Fibroblast of the aortic adventitia (primary cell): ENCODE measurements at regions not wholly inside any gene's neighbourhood (a gene's known extent, or its start where the extent isn't known, plus 50 kb on each side); places are given as distances from the start of the nearest gene placed in this dataset.

Experiments
- DNase-seq: peaks from one replicate; pipeline ENCODE4 v3.0.0-alpha.2; 2010; ENCODE audit warnings: low read depth
- H3K4me3 ChIP-seq: 2 replicates; pipeline ENCODE4 v1.5.1; 2011; ENCODE audit warnings: low read depth, mild to moderate bottlenecking, control low read depth, low read length, moderate library complexity
- CTCF ChIP-seq: IDR thresholded peaks from 2 replicates; pipeline ENCODE4 v1.5.1; 2011; ENCODE audit warnings: mild to moderate bottlenecking, low read length, control low read depth, inconsistent platforms; ENCODE audit not compliant: insufficient read depth

- no peak overlapping the region for H3K4me3 ChIP-seq
- DNase-seq, result no peak
- TF ChIP-seq CTCF, result no peak
These were observed 605.8 kb upstream of the NOX3 start for GRCh38 chr6:156061465-156061864.

DNA sequence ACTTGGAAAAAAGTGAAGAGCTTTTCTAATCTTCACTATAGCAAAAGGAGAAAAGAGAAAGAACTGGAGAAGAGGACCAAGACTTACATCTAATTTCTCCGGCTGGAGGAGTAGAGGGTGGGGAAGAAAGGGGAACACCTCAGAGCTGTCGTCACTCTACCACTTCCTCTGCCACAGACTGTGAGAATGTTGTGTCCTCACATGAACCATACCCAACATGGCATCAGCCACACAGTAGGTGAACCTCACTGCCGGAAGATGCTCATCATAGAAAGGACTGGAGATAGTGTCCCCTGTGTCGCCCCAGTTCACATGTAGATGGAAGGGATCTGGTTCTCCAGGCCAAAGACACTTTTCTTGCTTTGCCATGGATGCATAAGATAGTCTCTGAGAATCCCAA lies 604.4 kb upstream of the NOX3 start:
- no peak overlapping the region for H3K4me3 ChIP-seq
- no peak for DNase-seq
- no peak for TF ChIP-seq CTCF

DNA sequence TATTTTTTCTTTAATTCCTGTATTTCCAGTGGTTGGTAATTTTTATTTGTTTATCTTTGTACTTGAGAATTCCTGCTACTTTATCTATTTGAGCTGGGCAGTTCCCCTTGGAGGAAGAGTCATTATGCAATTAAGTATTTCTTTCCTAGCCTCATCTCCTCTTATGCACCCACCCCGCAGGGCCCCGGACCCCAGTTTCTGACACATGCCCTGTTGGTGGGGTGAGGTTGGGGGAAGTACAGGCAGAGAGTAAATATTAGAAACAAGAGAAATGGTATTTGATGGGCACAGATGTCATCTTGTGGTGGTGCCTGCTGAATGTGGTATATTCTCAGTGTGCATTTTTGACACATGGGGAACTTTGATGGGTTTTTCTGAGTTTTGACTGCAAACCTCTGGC lies 602.7 kb upstream of the NOX3 start:
- H3K4me3 ChIP-seq, result no peak overlapping the region
- no peak for DNase-seq
- TF ChIP-seq CTCF, result no peak

DNA sequence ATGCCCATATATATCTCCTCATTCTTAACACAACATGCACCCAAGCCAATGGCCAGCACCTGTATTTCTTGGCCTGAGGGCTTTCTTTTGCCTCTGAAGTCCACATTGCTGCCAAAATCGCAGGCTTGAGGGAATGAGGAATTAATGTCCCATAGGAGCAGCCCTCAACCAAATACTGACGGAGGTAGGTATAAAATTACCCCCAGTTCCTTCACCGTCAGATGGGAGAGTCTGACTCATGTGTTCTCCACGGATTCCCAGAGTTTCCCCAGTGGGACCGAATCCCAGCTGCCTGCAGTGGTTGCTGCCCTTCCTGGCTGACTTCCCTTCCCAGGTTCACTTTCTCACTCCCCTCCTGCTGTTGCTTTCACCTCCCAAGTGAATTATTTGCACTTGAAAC lies 602.2 kb upstream of the NOX3 start:
- no peak for TF ChIP-seq CTCF
- DNase-seq, result no peak
- no peak overlapping the region for H3K4me3 ChIP-seq

DNA sequence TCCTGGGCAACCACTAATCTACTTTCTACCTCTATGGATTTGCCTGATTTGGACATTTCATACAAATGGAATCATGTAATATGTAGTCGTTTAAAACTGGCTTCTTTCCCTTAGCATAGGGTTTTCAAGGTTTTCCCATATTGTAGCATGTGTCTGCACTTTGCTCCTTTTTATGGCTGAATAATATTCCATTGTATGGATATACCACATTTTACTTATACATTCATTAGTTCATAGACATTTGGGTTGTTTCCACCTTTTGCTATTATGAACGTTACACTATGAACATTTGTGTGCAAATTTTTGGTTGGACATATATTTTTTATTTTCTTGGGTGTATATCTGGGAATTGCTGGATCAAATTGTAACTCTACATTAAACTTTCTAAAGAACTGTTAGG lies 600.4 kb upstream of the NOX3 start:
- TF ChIP-seq CTCF, result no peak
- DNase-seq, result no peak
- H3K4me3 ChIP-seq, result no peak overlapping the region

GRCh38 chr6:156053626-156054025 lies 598.0 kb upstream of the NOX3 start:
- TF ChIP-seq CTCF, result no peak
- H3K4me3 ChIP-seq, result no peak overlapping the region
- DNase-seq, result no peak

- no peak for DNase-seq
- no peak overlapping the region for H3K4me3 ChIP-seq
- TF ChIP-seq CTCF, result no peak
These were observed 591.3 kb upstream of the NOX3 start for GRCh38 chr6:156046841-156047449.
